Loucy (cell line): ENCODE measurements at regions not wholly inside any gene's neighbourhood (a gene's known extent, or its start where the extent isn't known, plus 50 kb on each side); places are given as distances from the start of the nearest gene placed in this dataset.

ENCODE experiments used
- EZH2phosphoT487 ChIP-seq: fragments of 200-600 bp; IDR thresholded peaks from 2 replicates; pipeline ENCODE4 v1.6.1; 2018; ENCODE audit warnings: antibody characterized with exemption, mild to moderate bottlenecking, moderate library complexity, borderline replicate concordance
- TF ChIP-seq, protein P1 (sequence below): fragments of 200-600 bp; sonication (generic); conservative IDR thresholded peaks from 2 replicates; pipeline ENCODE4 v1.5.1; 2014; ENCODE audit warnings: mild to moderate bottlenecking, antibody characterized with exemption, low read length

DNA sequence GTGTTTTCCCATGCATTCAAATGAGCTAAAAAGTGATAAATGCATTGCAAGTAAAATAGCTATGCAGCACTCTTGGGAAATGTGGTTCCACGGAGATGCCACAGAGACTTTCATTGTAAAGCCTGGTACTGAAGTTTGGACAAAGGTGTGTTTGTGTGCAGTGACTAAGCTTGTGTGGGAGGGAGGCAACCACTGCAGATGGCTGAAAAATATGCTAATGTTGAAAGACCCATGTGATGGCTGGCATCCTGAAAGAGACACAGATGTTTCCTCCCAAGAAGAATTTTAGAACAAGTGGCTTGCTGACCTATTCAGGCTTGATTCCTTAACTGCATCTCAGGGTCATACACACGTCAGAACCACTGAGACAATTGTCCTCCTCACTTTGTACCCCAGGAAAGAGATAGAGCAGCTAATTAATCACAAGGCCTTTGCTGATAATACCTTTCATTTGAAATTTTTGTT, 73.8 kb downstream of the FAM76B start:
- TF ChIP-seq, protein P1, sequence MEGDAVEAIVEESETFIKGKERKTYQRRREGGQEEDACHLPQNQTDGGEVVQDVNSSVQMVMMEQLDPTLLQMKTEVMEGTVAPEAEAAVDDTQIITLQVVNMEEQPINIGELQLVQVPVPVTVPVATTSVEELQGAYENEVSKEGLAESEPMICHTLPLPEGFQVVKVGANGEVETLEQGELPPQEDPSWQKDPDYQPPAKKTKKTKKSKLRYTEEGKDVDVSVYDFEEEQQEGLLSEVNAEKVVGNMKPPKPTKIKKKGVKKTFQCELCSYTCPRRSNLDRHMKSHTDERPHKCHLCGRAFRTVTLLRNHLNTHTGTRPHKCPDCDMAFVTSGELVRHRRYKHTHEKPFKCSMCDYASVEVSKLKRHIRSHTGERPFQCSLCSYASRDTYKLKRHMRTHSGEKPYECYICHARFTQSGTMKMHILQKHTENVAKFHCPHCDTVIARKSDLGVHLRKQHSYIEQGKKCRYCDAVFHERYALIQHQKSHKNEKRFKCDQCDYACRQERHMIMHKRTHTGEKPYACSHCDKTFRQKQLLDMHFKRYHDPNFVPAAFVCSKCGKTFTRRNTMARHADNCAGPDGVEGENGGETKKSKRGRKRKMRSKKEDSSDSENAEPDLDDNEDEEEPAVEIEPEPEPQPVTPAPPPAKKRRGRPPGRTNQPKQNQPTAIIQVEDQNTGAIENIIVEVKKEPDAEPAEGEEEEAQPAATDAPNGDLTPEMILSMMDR, result no peak
- TF ChIP-seq EZH2phosphoT487, result no peak
